T-helper 1 cell treated with Interleukin-12 subunit alpha and Interleukin-12 subunit beta and Interleukin-4 antibody, amounts not matched to agents 30 μg/mL and 1 μg/mL, for 36 hours (primary cell): ENCODE measurements at regions not wholly inside any gene's neighbourhood (a gene's known extent, or its start where the extent isn't known, plus 50 kb on each side); places are given as distances from the start of the nearest gene placed in this dataset.

Experiments used
- H3K27ac Mint-ChIP-seq: one replicate; pipeline ENCODE4 v1.8.0; 2021; ENCODE audit warnings: mild to moderate bottlenecking, mixed read lengths
- H3K27me3 Mint-ChIP-seq: one replicate; pipeline ENCODE4 v1.8.0; 2021; ENCODE audit warnings: low read depth, mixed read lengths
- H3K36me3 Mint-ChIP-seq: one replicate; pipeline ENCODE4 v1.8.0; 2021; ENCODE audit warnings: low read depth, mixed read lengths
- H3K4me1 Mint-ChIP-seq: one replicate; pipeline ENCODE4 v1.8.0; 2021; ENCODE audit warnings: low read depth, mixed read lengths
- H3K4me3 Mint-ChIP-seq: one replicate; pipeline ENCODE4 v1.8.0; 2021; ENCODE audit warnings: mild to moderate bottlenecking, moderate library complexity, mixed read lengths
- H3K9me3 Mint-ChIP-seq: one replicate; pipeline ENCODE4 v1.8.0; 2021; ENCODE audit warnings: mixed read lengths

- Mint-ChIP-seq H3K27ac (no peak overlapping the region), H3K36me3 (no peaks in the 10 kb centered on the region), H3K9me3 (no peaks in the 10 kb centered on the region), H3K27me3 (no peaks in the 10 kb centered on the region), H3K4me1 (no peaks in the 10 kb centered on the region), H3K4me3 (no peak overlapping the region)
Measured at GRCh38 chr4:4712800-4713528, 146.5 kb upstream of the MSX1 start.

GRCh38 chr4:4711902-4712301 lies 147.6 kb upstream of the MSX1 start:
- H3K9me3 Mint-ChIP-seq, result no peaks in the 10 kb centered on the region
- no peaks in the 10 kb centered on the region for H3K4me1 Mint-ChIP-seq
- no peak overlapping the region for H3K4me3 Mint-ChIP-seq
- no peaks in the 10 kb centered on the region for H3K27me3 Mint-ChIP-seq
- H3K36me3 Mint-ChIP-seq, result no peaks in the 10 kb centered on the region
- H3K27ac Mint-ChIP-seq, result no peak overlapping the region

GRCh38 chr4:4709736-4710135 lies 149.7 kb upstream of the MSX1 start:
- Mint-ChIP-seq H3K4me3 (no peak overlapping the region), H3K9me3 (no peaks in the 10 kb centered on the region), H3K27me3 (no peaks in the 10 kb centered on the region), H3K36me3 (no peaks in the 10 kb centered on the region), H3K4me1 (no peaks in the 10 kb centered on the region), H3K27ac (no peak overlapping the region)

GRCh38 chr4:4704267-4704666 lies 155.2 kb upstream of the MSX1 start:
- no peak overlapping the region for H3K4me3 Mint-ChIP-seq

GRCh38 chr4:4697584-4697983 lies 155.7 kb upstream of the STX18 start:
- no peak overlapping the region for H3K27ac Mint-ChIP-seq
- no peaks in the 10 kb centered on the region for H3K9me3 Mint-ChIP-seq

More at GRCh38 chr4:4704267-4704666, 155.2 kb upstream of the MSX1 start:
- H3K4me1 Mint-ChIP-seq, result no peaks in the 10 kb centered on the region
- no peak overlapping the region for H3K27ac Mint-ChIP-seq
- H3K27me3 Mint-ChIP-seq, result no peaks in the 10 kb centered on the region
- no peaks in the 10 kb centered on the region for H3K9me3 Mint-ChIP-seq
- no peaks in the 10 kb centered on the region for H3K36me3 Mint-ChIP-seq

GRCh38 chr4:4696530-4696929 lies 154.7 kb upstream of the STX18 start:
- H3K9me3 Mint-ChIP-seq, result no peaks in the 10 kb centered on the region
- no peaks in the 10 kb centered on the region for H3K4me1 Mint-ChIP-seq
- no peaks in the 10 kb centered on the region for H3K27me3 Mint-ChIP-seq
- no peaks in the 10 kb centered on the region for H3K36me3 Mint-ChIP-seq
- no peak overlapping the region for H3K27ac Mint-ChIP-seq
- H3K4me3 Mint-ChIP-seq, result no peak overlapping the region

More at GRCh38 chr4:4697584-4697983, 155.7 kb upstream of the STX18 start:
- H3K36me3 Mint-ChIP-seq, result no peaks in the 10 kb centered on the region
- no peak overlapping the region for H3K4me3 Mint-ChIP-seq
- no peaks in the 10 kb centered on the region for H3K27me3 Mint-ChIP-seq
- no peaks in the 10 kb centered on the region for H3K4me1 Mint-ChIP-seq

- Mint-ChIP-seq H3K36me3 (no peaks in the 10 kb centered on the region), H3K4me3 (no peak overlapping the region), H3K27ac (no peak overlapping the region), H3K4me1 (no peaks in the 10 kb centered on the region), H3K9me3 (no peaks in the 10 kb centered on the region), H3K27me3 (no peaks in the 10 kb centered on the region)
Measured at GRCh38 chr4:4695497-4695896, 153.6 kb upstream of the STX18 start.

- Mint-ChIP-seq H3K27ac (no peak overlapping the region), H3K4me3 (no peak overlapping the region), H3K9me3 (no peaks in the 10 kb centered on the region), H3K4me1 (peaks cover 4% of the 10 kb centered on the region), H3K36me3 (no peaks in the 10 kb centered on the region), H3K27me3 (no peaks in the 10 kb centered on the region)
Measured at GRCh38 chr4:4694827-4695226, 153.0 kb upstream of the STX18 start.

- Mint-ChIP-seq H3K36me3 (no peaks in the 10 kb centered on the region), H3K4me1 (peaks cover 7% of the 10 kb centered on the region), H3K27ac (no peak overlapping the region), H3K9me3 (no peaks in the 10 kb centered on the region), H3K4me3 (no peak overlapping the region), H3K27me3 (no peaks in the 10 kb centered on the region)
Measured at GRCh38 chr4:4694296-4694772, 152.5 kb upstream of the STX18 start.

- H3K9me3 Mint-ChIP-seq, result no peaks in the 10 kb centered on the region
- H3K27me3 Mint-ChIP-seq, result no peaks in the 10 kb centered on the region
- H3K27ac Mint-ChIP-seq, result no peak overlapping the region
- H3K36me3 Mint-ChIP-seq, result no peaks in the 10 kb centered on the region
- peaks cover 7% of the 10 kb centered on the region for H3K4me1 Mint-ChIP-seq
- H3K4me3 Mint-ChIP-seq, result no peak overlapping the region
Measured at GRCh38 chr4:4693755-4694295, 152.0 kb upstream of the STX18 start.

- H3K9me3 Mint-ChIP-seq, result no peaks in the 10 kb centered on the region
- H3K27me3 Mint-ChIP-seq, result no peaks in the 10 kb centered on the region
- peaks cover 7% of the 10 kb centered on the region for H3K4me1 Mint-ChIP-seq
- no peak overlapping the region for H3K27ac Mint-ChIP-seq
- no peaks in the 10 kb centered on the region for H3K36me3 Mint-ChIP-seq
- no peak overlapping the region for H3K4me3 Mint-ChIP-seq
Measured at GRCh38 chr4:4693258-4693657, 151.4 kb upstream of the STX18 start.

GRCh38 chr4:4690854-4691253 lies 149.0 kb upstream of the STX18 start:
- H3K4me1 Mint-ChIP-seq, result peaks cover 7% of the 10 kb centered on the region
- H3K4me3 Mint-ChIP-seq, result no peak overlapping the region
- no peaks in the 10 kb centered on the region for H3K36me3 Mint-ChIP-seq
- no peak overlapping the region for H3K27ac Mint-ChIP-seq
- H3K9me3 Mint-ChIP-seq, result no peaks in the 10 kb centered on the region
- H3K27me3 Mint-ChIP-seq, result no peaks in the 10 kb centered on the region

GRCh38 chr4:4689694-4690440 lies 148.0 kb upstream of the STX18 start:
- H3K4me3 Mint-ChIP-seq, result no peak overlapping the region
- H3K4me1 Mint-ChIP-seq, result peaks cover 7% of the 10 kb centered on the region
- H3K9me3 Mint-ChIP-seq, result no peaks in the 10 kb centered on the region
- no peaks in the 10 kb centered on the region for H3K36me3 Mint-ChIP-seq
- no peaks in the 10 kb centered on the region for H3K27me3 Mint-ChIP-seq
- H3K27ac Mint-ChIP-seq, result no peak overlapping the region

- H3K27ac Mint-ChIP-seq, result no peak overlapping the region
- peaks cover 7% of the 10 kb centered on the region for H3K4me1 Mint-ChIP-seq
- H3K36me3 Mint-ChIP-seq, result no peaks in the 10 kb centered on the region
- no peak overlapping the region for H3K4me3 Mint-ChIP-seq
- H3K9me3 Mint-ChIP-seq, result no peaks in the 10 kb centered on the region
- H3K27me3 Mint-ChIP-seq, result no peaks in the 10 kb centered on the region
Measured at GRCh38 chr4:4687935-4688727, 146.3 kb upstream of the STX18 start.
